Fibroblast of skin of back (primary cell): ENCODE measurements at regions not wholly inside any gene's neighbourhood (a gene's known extent, or its start where the extent isn't known, plus 50 kb on each side); places are given as distances from the start of the nearest gene placed in this dataset.
"Not testable (repeated sequence)": the region's sequence is repeated elsewhere in the genome, so short reads cannot be mapped to it uniquely, and the experiment has no call there.

ENCODE experiments used
- DNase-seq: peaks from one replicate; pipeline ENCODE4 v3.0.0-alpha.2; 2013

DNA sequence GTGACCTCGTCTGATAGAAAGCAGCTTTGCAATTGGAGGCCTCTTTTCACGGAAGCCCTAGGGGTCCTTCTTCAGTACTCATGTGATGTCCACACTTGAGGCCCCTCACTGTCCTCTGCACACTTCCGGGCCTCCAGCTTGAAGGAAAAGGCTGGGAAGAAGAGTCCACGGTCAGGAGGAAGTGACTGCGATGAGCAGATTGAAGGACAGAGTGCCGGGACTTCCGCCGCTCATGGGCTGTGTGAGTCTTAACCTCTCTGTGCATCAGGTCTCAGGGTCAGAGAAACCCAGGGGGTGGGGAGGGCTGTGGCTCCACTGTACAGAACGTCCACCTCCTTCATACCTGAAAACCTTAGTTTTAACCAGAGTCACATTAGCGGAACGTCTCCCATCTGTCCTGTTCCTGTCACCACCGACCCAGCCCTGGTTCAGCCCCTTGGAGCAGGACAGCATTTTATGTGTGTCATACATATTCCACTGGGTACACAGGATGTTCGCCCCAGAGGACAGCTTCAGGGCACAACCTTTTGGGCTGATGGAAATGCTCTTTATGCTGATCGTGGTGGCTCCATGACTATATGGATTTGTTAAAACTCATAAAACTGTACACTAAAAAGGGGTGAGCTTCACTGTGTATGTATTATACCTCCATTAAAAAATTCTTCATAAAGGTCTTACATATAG, 51.0 kb upstream of the SORCS2 start:
- no peak for DNase-seq

DNA sequence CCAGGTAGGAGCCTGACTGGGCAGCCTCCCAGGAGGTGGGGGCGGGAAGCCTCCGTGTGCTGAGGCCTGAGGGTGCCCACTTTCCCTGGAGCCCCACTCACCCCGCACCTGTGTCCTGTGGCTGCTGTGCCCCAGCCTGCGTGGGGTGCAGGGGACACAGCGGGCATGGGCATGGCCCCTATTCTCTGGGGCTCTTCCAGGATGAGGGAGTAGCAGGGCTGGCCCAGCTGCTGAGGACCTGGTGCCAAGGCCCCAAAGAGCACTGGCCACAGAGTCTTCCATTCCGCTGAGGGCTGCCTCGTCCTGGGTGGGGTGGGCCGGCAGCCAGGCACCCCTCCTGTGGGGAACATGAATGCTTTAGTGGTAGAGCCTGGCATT, 51.7 kb upstream of the SORCS2 start:
- no peak for DNase-seq

DNA sequence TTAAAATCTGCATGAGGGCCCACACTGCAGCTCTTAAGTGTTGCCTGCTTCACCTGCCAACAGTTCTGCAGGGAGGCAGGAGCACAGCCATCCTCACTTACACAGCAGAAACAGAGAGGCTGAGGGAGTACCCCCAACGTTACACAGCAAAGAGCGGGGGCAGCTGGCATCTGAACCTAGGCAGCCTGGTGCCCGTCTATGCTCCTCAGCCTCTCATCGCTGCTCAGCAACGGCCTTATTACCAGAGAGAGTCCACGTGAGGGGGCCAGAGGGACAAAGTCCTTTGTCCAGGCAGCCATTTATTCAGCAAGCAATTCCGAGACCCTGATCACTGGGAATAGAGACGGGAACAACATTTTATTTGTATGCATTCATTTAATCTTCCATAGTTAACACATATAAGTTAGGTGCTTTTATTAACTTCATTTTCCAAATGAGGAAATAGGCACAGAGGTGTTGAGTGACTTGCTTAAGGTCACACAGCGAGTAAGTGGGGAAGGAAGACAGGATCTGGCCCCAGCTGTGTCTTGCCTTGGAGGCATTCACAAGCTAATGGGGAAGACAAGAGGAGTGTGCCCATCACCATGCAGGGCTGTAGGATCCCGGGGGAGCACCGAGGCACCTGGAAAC, 52.2 kb upstream of the SORCS2 start:
- DNase-seq, result no peak

DNA sequence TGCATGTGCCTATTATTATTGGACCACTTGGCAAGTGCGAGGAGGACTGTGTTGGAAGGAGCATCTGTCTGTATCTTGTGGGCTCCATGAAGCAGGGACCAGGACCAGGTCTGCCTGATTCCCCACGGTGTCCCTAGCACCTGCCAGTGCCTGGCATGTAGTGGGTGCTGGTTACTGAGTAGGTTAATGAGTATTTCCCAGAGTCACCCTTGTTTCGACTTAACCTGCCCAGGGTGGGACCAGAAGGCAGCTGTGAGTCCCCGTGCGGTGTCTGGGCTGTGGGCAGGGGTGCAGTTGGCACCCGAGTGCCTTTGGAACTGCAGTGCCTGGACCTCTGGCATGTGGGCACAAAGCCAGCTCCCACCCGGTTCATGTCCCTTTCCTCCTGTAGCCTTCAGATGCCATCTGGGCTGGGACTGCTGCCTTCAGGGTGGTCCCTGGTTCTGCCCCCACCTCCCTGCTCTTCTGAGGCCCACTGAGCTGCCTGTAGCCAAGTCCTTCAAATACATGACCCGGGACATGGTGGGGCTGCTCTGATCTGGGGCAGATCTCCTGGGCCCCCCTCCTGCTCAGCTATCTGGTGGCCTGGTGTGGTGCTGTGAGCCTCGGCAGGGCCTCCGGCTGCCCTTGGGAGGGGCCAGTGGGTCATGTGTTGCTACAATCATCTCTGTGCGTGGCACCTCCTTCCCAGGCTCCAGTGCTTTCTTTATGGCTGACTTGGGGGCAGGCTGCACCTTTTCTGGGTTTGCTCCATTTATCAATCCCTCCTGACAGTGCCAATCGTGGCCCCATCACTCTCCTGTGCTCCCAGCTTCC, 53.0 kb upstream of the SORCS2 start:
- DNase-seq, result no peak

DNA sequence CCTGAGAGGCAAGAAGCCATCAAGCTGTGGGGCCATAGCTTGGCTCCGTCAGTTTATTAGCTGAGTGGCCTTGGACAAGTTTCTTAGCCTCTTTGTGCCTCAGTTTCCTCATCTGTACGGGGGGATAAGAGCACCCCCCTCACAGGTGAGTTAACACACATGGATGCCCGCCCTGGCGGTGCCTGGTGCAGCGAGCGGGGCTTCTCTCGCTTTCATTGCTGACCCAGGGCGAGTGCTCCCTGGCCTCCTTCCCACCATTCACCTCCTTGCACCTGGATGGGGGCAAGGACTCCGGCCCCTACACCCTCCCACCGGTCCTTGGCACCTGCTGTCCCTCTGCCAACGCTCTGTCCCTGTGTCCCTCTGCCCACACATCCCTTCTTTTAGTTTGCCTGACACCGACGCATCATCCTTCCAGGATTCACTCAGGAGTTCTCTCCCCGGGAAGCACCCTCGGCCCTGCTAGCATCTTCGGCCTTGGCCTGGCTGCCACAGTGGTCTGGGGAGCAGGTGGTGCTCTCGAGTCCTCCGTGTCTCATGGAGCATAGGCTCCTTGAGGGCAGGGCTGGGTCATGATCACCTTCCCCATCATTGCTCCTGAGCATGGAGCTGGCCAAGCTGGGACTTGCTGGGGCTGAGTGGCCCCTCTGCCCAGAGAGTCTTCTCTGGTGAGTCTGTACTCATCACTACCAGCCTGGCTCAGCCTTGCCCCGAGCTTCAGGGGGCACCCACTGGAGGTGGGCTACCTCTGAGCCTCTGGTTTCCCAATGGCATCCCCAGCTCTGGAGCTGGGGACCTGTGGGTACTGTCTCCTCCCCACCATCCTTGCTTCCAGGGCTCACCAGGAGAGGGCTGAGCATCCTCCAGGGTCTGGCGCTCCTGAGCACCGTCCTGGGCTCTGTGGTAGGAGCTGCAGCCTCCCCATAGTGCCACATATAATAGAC, 53.8 kb upstream of the SORCS2 start:
- DNase-seq, result no peak

DNA sequence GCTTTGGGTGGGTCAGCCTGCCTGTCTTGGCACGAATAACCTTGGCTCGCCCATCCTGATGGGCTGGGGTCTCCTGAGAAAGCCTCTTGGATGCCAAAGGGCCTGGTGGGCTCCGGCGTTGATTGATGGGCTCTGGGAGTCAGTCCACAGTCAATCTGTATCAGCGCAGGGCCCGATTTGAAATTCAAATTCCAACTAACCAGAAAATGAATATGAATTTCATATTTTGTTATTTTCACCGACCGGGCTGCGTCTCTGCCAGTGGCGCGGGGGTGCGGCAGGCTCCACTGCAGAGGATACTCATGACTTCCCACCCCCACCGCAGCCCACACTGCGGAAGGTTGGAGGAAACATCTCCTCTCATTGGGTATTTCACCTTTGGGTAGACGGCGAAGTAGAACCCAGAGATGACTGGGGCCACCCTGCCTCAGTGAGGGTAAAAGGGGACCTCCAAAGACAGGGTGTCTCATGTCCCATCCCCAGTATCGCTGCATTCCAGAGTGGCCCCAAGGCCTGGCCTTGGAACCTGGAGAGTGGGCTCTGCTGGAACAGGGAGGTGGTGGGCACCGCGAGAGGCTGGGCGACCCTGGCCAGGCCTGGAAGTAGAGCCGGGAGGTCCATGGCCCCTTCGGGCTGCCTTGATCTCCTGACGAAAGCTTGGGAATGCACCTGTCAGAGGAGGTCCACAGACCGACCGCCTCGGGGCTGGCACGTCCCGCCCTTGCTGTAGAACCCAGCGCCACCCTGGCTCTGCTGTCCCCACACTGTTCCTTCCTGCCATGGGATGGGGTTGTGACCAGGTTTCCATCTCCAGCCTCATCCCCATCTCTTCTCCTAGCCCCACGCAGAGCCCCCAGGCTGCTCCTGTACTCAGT, 54.8 kb upstream of the SORCS2 start:
- no peak for DNase-seq

DNA sequence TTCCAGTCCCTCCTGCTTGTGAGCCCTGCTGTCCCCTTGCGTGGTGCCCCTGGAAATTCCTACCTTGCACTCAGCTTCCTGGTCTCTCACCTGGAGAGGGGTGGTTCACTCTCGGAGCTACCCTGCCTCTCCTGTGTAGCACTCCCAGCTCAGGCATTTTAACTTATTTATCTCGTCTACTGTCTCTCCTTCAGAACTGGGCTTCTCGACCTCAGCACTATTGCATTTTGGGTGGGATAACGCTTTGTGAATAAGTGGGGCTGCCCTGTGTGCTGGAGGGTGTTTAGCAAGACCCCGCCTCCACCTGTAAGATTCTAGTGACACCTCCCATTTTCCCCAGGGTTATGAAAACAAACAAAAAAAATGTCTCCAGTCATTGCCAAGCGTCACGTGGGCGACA, 56.0 kb upstream of the SORCS2 start:
- no peak for DNase-seq

DNA sequence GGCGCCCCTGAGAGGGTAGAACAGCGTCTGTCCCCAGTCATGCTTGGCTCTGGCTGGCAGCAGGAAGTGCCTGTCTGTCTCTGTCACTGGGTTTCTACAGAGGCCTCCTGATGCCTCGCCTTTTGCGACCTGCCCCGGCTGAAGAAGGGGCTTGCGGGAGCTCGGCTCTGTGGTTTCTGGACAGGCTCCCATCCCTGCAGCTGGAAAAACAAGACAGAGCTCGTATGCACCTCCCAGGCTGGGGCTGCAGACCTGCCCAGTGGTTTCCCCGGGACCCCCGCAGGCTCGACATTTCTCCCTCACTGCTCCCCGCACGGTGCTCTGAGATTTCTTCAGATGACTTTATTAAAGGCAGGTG, 57.0 kb upstream of the SORCS2 start:
- peak; percentile 72 for DNase-seq

DNA sequence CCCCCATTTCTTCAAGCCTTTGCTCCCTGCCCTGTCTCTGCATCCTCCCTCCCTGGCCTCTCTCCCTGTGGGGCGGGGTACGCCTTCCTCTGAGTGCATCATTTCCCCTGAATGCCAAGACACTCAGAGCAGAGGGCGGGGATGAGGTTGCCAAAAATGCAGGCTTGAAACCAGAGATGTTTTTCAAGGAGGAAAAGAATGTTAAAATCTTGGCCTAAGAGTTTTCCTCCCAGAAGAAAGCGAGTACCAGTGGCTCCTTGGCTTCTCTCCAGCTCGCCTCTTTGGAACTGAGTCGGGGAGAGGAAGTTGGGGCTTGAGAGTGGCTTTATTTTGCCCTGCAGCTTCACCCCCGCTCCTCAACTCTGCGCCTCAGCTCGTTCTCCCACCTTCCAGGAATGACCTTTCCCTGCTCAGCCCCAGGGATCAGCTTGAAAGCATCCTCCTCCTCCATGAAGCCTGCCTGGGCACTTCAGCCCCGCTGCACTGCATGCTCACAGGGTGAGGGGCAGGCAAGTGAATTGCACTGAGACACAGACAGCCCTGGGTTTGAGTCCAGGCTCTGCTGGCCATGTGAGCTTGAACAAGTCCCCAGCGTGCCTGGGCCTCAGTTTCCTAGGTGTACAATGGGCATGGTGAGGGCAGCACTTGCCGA, 57.5 kb upstream of the SORCS2 start:
- DNase-seq, result peak; percentile 96

DNA sequence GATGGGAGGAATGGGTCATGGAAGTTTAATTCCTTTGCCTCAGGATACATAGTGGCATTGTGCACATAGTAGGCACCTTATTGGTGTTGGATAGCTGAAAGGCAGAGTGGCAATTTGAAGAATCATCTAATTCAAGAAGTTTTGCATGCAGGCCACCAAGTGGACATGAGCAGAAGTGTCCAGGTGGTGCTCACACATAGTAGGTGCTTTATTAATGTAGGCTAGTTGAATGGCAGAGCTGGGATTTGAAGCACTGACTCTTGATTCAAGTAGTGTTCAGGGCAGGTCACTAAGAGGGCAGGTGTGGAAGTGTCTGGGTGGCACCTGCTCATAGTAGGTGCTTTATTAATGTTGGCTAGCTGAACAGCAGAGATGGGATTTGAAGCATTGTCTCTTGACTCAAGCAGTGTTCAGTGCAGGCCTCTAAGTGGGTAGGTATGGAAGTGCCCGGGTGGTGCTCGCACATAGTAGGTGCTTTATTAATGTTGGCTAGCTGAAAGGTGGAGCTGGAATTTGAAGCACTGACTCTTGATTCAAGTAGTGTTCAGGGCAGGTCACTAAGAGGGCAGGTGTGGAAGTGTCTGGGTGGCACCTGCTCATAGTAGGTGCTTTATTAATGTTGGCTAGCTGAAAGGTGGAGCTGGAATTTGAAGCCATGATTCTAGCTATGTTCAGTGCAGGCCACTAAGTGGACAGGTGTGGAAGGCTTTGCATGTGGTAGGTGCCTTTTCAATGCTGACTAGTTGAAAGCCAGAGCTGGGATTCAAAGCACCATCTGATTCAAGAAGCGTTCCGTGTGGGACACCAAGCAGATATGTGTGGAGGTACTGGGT, 58.3 kb upstream of the SORCS2 start:
- DNase-seq, result not testable (repeated sequence)

DNA sequence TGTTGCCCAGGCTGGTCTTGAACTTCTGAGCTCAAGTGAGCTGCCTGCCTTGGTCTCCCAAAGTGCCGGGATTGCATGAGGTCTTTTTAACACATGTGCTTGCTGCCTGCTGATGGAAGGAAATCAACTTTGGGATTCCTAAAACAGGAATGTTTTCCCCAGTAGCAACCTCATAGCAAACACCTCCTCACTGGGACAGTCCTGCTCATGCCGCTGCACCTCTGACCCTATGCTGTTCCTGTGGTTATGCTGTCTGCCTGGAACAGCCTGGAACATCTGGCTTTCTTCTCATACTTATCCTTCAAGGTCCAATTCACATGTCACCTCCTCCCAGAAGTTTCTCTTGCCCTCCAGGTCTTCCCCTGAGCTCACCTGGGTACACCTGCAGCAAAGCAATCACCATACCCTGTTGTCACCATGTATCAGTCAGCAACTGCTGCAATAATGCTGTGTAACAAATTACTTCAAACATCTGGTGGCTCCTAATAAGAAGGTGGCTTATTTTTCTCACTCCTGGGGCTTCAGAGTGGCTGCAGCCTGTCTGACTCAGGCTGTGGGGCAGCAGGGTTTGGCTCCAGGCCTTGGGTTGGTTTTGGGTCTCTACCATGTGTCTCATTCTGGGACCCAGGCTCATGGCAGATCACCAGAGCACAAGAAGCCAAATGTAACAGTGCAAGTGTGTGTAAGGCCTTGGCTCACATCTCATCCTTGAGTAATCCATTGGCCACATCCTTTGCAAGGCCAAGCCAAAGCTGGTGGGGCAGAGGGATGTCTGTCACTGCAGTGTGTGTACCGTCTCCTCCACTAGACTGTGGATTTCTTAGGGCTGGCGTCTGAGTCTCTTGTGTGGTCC, 59.4 kb upstream of the SORCS2 start:
- DNase-seq, result no peak

DNA sequence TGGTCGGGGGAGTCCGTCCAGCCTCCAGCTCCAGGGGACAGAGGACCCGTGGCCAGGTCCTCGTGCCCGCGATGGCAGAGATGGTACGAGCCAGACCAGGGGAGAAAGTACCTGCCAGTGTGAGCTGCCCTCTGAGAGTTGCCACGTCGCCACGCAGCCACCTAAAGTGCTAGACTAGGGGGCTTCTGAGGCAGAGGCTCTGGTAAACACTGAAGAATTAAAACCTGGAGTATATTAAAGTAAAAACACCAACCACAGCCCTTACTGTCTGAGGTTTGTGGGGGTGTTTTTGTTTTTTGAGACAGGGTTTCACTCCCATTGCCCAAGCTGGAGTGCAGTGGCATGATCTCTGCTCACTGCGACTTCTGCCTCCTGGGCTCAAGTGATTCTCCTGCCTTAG, 60.1 kb upstream of the SORCS2 start:
- no peak for DNase-seq

DNA sequence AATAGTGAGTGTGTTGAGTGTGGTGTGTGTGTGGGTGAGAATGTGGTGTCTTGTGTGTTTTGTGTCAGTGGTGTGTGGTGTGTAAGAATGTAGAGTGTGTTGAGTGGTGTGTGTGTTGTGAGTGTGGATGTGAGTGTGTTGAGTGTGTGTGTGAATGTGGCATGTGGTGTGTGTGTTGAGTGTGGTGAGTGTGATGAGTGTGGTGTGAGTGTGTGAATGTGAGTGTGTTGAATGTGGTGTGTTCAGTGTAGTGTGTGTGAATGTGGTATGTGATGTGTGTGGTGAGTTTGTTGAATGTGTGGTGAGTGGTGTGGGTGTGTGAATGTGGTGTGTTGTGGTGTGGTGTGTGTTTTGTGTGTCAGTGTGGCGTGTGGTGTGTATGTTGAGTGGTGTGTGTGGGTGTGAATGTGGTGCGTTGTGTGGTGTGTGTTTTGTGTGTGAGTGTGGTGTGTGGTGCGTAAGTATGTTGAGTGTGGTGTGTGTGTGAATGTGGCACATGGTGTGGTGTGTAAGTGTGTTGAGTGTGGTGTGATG, 60.8 kb upstream of the SORCS2 start:
- no peak for DNase-seq

DNA sequence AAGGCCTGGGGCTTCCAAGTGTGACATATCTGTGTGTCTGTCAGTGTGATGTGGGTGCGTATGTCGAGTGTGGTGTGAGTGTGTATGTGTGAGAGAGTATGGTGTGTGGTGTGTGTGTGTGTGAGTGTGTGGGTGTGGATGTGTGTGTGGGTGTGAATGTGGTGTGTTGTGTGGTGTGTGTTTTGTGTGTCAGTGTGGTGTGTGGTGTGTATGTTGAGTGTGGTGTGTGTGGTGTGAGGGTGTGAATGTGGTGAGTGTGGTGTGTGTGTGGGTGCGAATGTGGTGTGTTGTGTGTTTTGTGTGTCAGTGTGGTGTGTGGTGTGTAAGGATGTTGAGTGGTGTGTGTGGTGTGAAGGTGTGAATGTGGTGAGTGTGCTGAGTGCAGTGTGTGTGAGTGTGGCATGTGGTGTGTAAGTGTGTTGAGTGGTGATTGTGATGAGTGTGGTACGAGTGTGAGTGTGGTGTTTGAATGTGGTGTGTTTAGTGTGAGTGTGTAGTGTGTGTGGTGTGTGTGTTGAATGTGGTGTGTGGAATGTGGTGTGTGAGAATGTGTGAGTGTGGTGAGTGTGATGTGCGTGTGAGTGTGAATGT, 61.6 kb upstream of the SORCS2 start:
- no peak for DNase-seq

DNA sequence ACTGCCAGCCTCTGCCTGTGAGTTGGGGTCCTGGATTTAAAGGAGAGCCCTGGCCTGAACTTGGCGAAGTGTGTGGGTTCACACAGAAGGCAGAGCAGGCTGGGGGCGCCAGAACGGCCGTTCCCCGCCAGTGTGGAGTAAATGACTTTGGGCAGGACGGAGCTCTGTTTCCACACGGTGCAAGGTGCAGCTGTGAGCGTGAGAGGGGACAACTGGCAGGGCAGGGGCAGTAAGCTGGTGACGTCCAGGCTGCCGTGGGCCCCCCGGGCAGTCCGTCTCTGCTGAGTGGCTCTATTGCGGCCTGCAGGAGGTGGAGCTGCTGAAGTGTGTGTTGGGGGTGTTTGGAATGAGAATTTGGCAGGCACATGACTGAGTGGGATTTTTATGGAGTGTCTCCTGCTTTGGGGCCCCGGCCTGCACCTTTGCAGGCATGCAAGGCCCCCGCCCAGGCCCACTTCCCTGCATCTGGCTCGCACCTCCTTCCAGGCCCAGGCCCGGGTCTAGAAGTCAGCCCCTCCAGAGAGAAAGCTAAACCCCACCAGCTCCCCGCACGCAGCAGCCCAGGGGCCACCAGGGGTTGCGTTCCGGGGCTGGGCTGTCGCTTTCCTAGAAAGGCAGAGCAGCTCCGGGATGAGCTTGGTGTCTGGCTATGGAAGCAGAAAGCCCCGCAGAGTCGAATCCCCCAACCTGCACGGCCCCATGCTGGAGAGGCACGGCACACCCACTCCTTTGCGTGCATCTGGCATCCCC, 62.2 kb upstream of the GRPEL1 start:
- DNase-seq, result no peak

DNA sequence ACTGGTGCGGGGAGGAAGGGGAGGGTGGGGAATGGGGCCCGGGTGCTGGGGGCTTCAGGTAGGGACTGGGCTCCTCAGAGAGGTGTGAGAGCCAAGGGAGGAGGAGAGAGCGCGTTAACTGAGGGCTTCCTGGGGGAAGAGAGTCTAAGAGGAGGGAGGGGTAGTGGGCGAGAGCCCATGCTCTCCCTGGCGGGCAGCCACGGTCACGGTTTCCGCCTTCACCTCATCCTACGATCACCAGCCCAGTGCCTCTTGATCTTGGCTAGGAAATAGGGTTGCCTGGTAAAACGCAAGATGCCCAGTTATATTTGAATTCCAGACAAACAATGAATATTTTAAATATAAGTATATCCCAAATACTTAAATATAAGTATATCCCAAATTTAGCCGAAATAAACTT, 60.8 kb upstream of the GRPEL1 start:
- no peak for DNase-seq

DNA sequence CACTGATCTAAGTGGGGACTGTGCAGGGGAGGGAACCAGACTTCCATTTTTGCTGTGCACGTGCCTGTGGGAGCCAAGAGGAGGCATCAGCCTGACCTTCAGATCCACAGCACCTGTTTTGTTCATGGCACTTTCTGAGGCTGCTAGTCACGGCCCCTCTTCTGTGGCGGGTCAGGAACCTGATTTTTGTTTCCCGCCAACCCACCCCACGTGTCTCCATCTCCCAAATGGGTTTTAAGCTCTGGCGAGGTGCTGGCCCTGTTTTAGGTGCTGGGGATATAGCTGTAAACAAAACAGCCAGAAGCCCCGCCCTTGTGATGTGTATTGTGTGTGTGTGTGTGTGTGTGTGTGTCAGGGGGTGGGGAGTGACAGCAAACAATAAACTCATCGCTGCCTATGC, 60.4 kb upstream of the GRPEL1 start:
- no peak for DNase-seq

DNA sequence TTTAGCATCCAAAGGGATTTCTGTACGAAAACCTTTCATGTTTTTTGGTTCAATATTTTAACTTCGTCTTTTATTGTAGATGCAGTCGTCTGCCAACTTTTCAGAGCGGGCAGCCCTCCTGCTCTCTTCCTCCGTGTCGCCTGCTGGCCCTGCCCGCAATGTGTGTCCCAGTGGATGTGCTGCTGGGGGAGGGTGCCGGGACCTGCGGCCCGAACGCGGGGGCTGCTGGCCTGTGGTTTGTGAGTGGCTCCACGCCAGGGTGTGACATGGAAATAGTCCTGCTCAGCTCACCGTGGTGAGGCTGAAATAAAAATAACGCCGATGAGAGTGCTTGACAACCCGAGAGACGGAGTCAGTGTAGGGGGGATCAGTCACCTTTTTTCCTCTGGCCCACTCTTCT, 59.7 kb upstream of the GRPEL1 start:
- DNase-seq, result no peak
